Mucosa of descending colon (tissue), 3 donors: ENCODE measurements at regions not wholly inside any gene's neighbourhood (a gene's known extent, or its start where the extent isn't known, plus 50 kb on each side); places are given as distances from the start of the nearest gene placed in this dataset.
"Not testable (repeated sequence)": the region's sequence is repeated elsewhere in the genome, so short reads cannot be mapped to it uniquely, and the experiment has no call there.

ENCODE experiments used
- ATAC-seq: fragments of 200-7000 bp; cut with Tn5 transposase; one replicate; pipeline ENCODE4 v1.9.1; 2020; ENCODE audit warnings: mild to moderate bottlenecking, moderate library complexity
- DNase-seq, 3 donors: peaks; one replicate each; pipeline ENCODE4 v3.0.0-alpha.2; 2020
- H3K36me3 ChIP-seq: fragments of 200-600 bp; one replicate; pipeline ENCODE4 v1.8.0; 2021; ENCODE audit warnings: low read depth, mild to moderate bottlenecking
- H3K4me1 ChIP-seq: fragments of 200-600 bp; one replicate; pipeline ENCODE4 v1.8.0; 2021; ENCODE audit warnings: low read depth, mild to moderate bottlenecking
- H3K4me3 ChIP-seq: fragments of 200-600 bp; one replicate; pipeline ENCODE4 v1.8.0; 2021; ENCODE audit warnings: mild to moderate bottlenecking
- H3K9me3 ChIP-seq: fragments of 200-600 bp; one replicate; pipeline ENCODE4 v1.8.0; 2021; ENCODE audit warnings: mild to moderate bottlenecking
- CTCF ChIP-seq: fragments of 200-600 bp; IDR thresholded peaks from one replicate; pipeline ENCODE4 v1.8.0; 2022; ENCODE audit warnings: antibody characterized with exemption, mild to moderate bottlenecking
- intact Hi-C, 2 donors: fragments of 100-400 bp; cut with DNase I in 1 of 2; cut with micrococcal nuclease in 1 of 2; formaldehyde crosslinking; loops; one replicate each; pipeline versions ENCODE4 v1.11.0 to v1.11.1; 2022; cut with DNase I, micrococcal nuclease
- donor health status: DM: no; HTN: no; CAD: no; lungs with moderate emphysema.
- donor health status: DM: no; HTN: no; CAD: no.
- donor health status: DM: no; HTN: yes; CAD: no.

GRCh38 chr2:150207979-150208378 is 279.5 kb downstream of the RND3 start:
- no peak for TF ChIP-seq CTCF
- DNase-seq (no peak), ATAC-seq (no peak)
- H3K4me3 ChIP-seq = no peak overlapping the region
- no peaks in the 10 kb centered on the region for H3K9me3 ChIP-seq
- intact Hi-C loops = no loop called here
- H3K36me3 ChIP-seq = no peaks in the 10 kb centered on the region
- peaks cover 3% of the 10 kb centered on the region for H3K4me1 ChIP-seq

- no peak for TF ChIP-seq CTCF
- ATAC-seq (peak; percentile 26), DNase-seq (no peak)
- Histone ChIP-seq H3K9me3 (no peaks in the 10 kb centered on the region), H3K4me3 (no peak overlapping the region), H3K4me1 (peaks cover 3% of the 10 kb centered on the region), H3K36me3 (no peaks in the 10 kb centered on the region)
- intact Hi-C loops = no loop called here
Observed at GRCh38 chr2:150204451-150204850, 283.0 kb downstream of the RND3 start.

GRCh38 chr2:150194816-150195215 is 292.7 kb downstream of the RND3 start:
- ATAC-seq, H3K9me3 ChIP-seq, intact Hi-C loops, H3K4me3 ChIP-seq, DNase-seq, H3K36me3 ChIP-seq, H3K4me1 ChIP-seq: not testable (repeated sequence)

- Histone ChIP-seq H3K9me3 (no peaks in the 10 kb centered on the region), H3K36me3 (no peaks in the 10 kb centered on the region), H3K4me3 (no peak overlapping the region), H3K4me1 (no peaks in the 10 kb centered on the region)
- intact Hi-C loops = no loop called here
- no peak for ATAC-seq
- DNase-seq = no peak
- TF ChIP-seq CTCF = no peak
Observed at GRCh38 chr2:150192701-150193100, 294.8 kb downstream of the RND3 start.

- no peaks in the 10 kb centered on the region for H3K9me3 ChIP-seq
- H3K4me1 ChIP-seq = no peaks in the 10 kb centered on the region
- ATAC-seq (no peak), DNase-seq (no peak)
- intact Hi-C loops = no loop called here
- no peak overlapping the region for H3K4me3 ChIP-seq
- no peaks in the 10 kb centered on the region for H3K36me3 ChIP-seq
- TF ChIP-seq CTCF = no peak
Observed at GRCh38 chr2:150191349-150191748, 296.1 kb downstream of the RND3 start.

GRCh38 chr2:150190546-150190945 is 296.9 kb downstream of the RND3 start:
- intact Hi-C loops = no loop called here
- H3K36me3 ChIP-seq = no peaks in the 10 kb centered on the region
- no peak for DNase-seq
- no peak overlapping the region for H3K4me3 ChIP-seq
- H3K9me3 ChIP-seq = no peaks in the 10 kb centered on the region
- no peak for TF ChIP-seq CTCF
- ATAC-seq = no peak
- no peaks in the 10 kb centered on the region for H3K4me1 ChIP-seq
